HEK293T (cell line): ENCODE measurements at regions not wholly inside any gene's neighbourhood (a gene's known extent, or its start where the extent isn't known, plus 50 kb on each side); places are given as distances from the start of the nearest gene placed in this dataset.

Experiments used
- CTCF ChIA-PET: fragments of 350-600 bp; formaldehyde crosslinking; extraction: SDS; loops from one replicate; lab custom pipeline; 2021; ENCODE audit warnings: antibody characterized with exemption, inconsistent platforms; lab: Yijun Ruan, JAX
- POLR2A ChIA-PET: fragments of 350-600 bp; formaldehyde crosslinking; extraction: SDS; loops from one replicate; lab custom pipeline; 2020; ENCODE audit warnings: antibody characterized with exemption, inconsistent platforms; lab: Yijun Ruan, JAX
- DNase-seq: peaks from one replicate; pipeline ENCODE4 v3.0.0; 2012; ENCODE audit warnings: mixed read lengths; ENCODE audit errors: extremely low spot score
- ARNT ChIP-seq: fragments of 450-650 bp; IDR thresholded peaks from 2 replicates; pipeline ENCODE4 v1.6.1; 2017; ENCODE audit warnings: mild to moderate bottlenecking
- BHLHE40 ChIP-seq: fragments of 450-650 bp; IDR thresholded peaks from 2 replicates; pipeline ENCODE4 v1.6.1; 2016; ENCODE audit warnings: mild to moderate bottlenecking, moderate library complexity, borderline replicate concordance
- CTBP1 ChIP-seq: fragments of 450-650 bp; IDR thresholded peaks from 2 replicates; pipeline ENCODE4 v1.6.1; 2016; ENCODE audit warnings: borderline replicate concordance
- ELF4 ChIP-seq: fragments of 450-650 bp; IDR thresholded peaks from 2 replicates; pipeline ENCODE4 v1.6.1; 2017; ENCODE audit warnings: antibody characterized with exemption
- FOXA1 ChIP-seq: fragments of 450-650 bp; IDR thresholded peaks from 2 replicates; pipeline ENCODE4 v1.6.1; 2016; ENCODE audit warnings: mild to moderate bottlenecking
- FOXK2 ChIP-seq: fragments of 450-650 bp; IDR thresholded peaks from 2 replicates; pipeline ENCODE4 v1.6.1; 2016; ENCODE audit warnings: mild to moderate bottlenecking
- FOXM1 ChIP-seq: fragments of 450-650 bp; IDR thresholded peaks from 2 replicates; pipeline ENCODE4 v1.6.1; 2017; ENCODE audit warnings: mild to moderate bottlenecking, borderline replicate concordance
- HDGF ChIP-seq: fragments of 450-650 bp; IDR thresholded peaks from 2 replicates; pipeline ENCODE4 v1.6.1; 2017; ENCODE audit warnings: antibody characterized with exemption, borderline replicate concordance
- L3MBTL2 ChIP-seq: fragments of 450-650 bp; conservative IDR thresholded peaks from 2 replicates; pipeline ENCODE4 v1.6.1; 2016; ENCODE audit warnings: mild to moderate bottlenecking
- LEF1 ChIP-seq: fragments of 450-650 bp; IDR thresholded peaks from 2 replicates; pipeline ENCODE4 v1.6.1; 2017; ENCODE audit warnings: mild to moderate bottlenecking, borderline replicate concordance
- NFRKB ChIP-seq: fragments of 450-650 bp; IDR thresholded peaks from 2 replicates; pipeline ENCODE4 v1.6.1; 2016; ENCODE audit warnings: mild to moderate bottlenecking, moderate library complexity
- PKNOX1 ChIP-seq: fragments of 450-650 bp; IDR thresholded peaks from 2 replicates; pipeline ENCODE4 v1.6.1; 2016
- SP1 ChIP-seq: fragments of 450-650 bp; IDR thresholded peaks from 2 replicates; pipeline ENCODE4 v1.6.1; 2017
- SUZ12 ChIP-seq: fragments of 450-650 bp; IDR thresholded peaks from 2 replicates; pipeline ENCODE4 v1.6.1; 2016; ENCODE audit warnings: mild to moderate bottlenecking
- TARDBP ChIP-seq: fragments of 450-650 bp; IDR thresholded peaks from 2 replicates; pipeline ENCODE4 v1.6.1; 2016
- ZNF384 ChIP-seq: fragments of 450-650 bp; IDR thresholded peaks from 2 replicates; pipeline ENCODE4 v1.6.1; 2016

- no peak for DNase-seq
- POLR2A ChIA-PET: no interaction called here
- TF ChIP-seq FOXM1 (no peak), FOXA1 (no peak), NFRKB (no peak)
- CTCF ChIA-PET: no interaction called here
Measured at GRCh38 chr3:98954791-98955604, 53.5 kb upstream of the DCBLD2 start.

- POLR2A ChIA-PET: no interaction called here
- no peak for DNase-seq
- CTCF ChIA-PET: no interaction called here
- TF ChIP-seq ARNT: no peak
- TF ChIP-seq FOXK2: no peak
- no peak for TF ChIP-seq SP1
Measured at GRCh38 chr3:98954242-98954641, 52.7 kb upstream of the DCBLD2 start.

GRCh38 chr3:98952404-98952803 is 50.9 kb upstream of the DCBLD2 start:
- CTCF ChIA-PET: no interaction called here
- TF ChIP-seq FOXM1 (no peak), FOXK2 (no peak), ZNF384 (no peak), ARNT (no peak), TARDBP (no peak), L3MBTL2 (no peak), BHLHE40 (no peak), LEF1 (no peak), ELF4 (no peak), NFRKB (no peak), FOXA1 (no peak), HDGF (no peak), CTBP1 (no peak), SP1 (no peak), SUZ12 (no peak), PKNOX1 (no peak)
- POLR2A ChIA-PET: interaction anchor here (1.6 kb wide), 1 partner anchor 51 kb away, joined by 6 read pairs; the partner anchor contains the start of gene DCBLD2
- no peak for DNase-seq
